DMS153 treated with DMSO at 0.1 percent for 48 hours (cell line): ENCODE measurements at regions not wholly inside any gene's neighbourhood (a gene's known extent, or its start where the extent isn't known, plus 50 kb on each side); places are given as distances from the start of the nearest gene placed in this dataset.
"Not testable (repeated sequence)": the region's sequence is repeated elsewhere in the genome, so short reads cannot be mapped to it uniquely, and the experiment has no call there.

Experiments
- DNase-seq: peaks from one replicate; lab custom pipeline; 2025; ENCODE audit not compliant: unreplicated experiment; lab: John Stamatoyannopoulos, UW

DNA sequence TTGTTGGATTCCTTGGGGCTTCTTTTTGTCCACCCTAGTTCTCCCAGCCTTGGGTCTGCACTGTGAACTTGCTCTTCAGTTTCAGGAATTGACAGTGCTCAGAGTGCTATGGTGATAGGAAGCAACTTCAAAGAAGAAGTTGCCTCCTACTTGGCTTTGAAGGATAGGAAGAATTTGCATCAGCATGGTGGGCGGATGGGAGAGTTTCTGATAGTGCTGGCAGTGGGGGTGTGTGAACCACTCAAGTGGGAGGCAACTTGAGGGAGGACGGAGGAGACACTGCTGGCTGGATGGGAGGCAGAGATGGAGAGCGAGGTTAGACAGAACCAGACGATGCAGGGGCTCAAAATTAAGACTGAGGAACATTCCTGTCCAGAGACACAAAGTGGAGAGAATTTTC lies 164.4 kb upstream of the SKOR2 start:
- no peak for DNase-seq

DNA sequence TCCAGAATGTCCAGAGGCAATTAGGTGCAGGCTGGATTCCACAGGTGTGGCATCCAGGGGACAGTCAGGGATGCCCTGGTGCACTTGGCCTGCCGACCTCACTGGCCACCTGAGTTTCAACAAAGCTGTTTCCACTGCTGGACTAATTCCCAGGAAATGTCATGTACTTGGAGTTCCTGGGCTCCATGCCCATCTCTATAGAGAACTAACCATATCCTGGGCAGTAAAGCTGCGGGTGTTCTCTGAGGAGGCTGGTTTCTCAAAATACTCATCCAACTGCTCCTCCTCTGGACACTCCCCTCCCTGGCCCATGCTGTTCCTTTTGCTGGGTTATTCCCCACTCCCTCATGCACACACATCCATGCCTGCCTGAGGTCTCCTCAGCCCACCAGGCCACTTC lies 161.9 kb upstream of the SKOR2 start:
- DNase-seq, result no peak

DNA sequence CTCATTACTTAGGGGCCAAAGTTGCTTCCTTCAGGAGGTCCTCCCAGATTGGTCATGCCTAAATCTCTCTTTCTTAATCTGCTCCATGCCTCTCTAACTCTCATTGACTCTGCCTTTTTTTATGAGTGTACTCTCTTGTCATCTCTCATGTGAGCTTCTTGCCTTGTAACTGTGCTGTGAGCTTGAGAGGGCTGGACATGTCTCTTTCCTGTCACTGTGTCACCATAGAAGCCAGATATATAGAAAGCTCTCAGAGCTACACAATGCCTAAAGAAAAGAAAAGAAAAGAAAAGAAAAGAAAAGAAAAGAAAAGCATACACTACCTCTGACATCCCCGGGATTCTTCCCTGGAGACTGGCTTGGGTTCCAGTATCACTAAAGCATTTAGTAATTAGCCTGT lies 161.5 kb upstream of the SKOR2 start:
- DNase-seq, result no peak

DNA sequence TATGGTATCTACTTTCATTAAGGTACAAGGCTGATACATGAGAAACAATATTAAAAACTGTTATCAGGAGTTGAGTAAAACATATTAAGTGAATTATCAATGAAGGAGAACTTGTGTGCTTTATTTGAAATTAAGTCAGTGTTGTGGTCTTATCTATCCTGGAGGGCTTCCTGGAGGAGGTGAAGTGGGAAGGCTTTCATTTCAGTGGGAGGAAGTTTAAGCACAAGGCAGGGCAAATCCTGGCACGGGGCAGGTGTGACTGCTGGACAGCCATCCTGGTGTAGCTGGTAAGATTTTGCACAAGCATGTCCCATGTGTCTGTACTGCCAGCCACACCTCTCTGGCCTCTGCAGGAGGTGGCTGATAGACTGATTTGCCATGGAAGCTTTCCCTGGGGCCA lies 159.7 kb upstream of the SKOR2 start:
- no peak for DNase-seq

DNA sequence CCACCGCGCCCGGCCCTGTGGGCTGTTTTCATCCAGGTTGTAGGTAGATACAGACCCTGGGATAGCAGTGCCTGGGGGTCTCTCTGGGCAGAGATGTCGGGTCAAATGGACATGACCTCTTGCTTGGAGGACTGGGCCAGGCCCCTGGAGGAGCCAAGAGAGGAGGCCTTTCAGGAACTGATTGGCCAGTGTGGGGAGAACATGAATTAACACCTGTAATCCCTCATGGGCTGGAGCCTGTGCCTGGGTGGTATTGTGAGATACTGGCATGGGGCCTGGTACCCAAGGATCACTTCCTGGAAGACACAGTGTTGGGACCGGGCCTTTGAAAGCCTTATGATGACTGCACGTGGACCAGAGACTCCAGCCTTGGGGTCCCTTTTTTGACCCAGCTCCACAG lies 158.7 kb upstream of the SKOR2 start:
- DNase-seq, result no peak

DNA sequence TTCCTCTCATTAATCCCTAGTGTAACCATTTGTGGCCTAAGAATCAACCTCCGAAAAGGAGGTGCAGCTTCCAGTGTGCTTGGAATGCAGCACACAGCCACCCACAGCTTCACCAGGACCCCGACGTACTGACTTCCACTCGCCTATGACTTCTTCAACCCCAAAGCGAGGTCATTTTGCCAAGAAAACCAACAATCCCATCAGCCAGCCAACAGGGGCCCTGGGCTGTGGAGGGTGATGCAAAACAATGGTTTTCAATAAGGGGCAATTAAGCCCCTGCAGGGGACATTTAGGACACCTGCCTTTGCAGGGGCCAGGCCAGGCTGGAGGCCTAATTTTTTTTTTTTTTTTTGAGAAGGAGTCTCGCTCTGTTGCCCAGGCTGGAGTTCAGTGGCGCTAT lies 158.1 kb upstream of the SKOR2 start:
- DNase-seq, result no peak

DNA sequence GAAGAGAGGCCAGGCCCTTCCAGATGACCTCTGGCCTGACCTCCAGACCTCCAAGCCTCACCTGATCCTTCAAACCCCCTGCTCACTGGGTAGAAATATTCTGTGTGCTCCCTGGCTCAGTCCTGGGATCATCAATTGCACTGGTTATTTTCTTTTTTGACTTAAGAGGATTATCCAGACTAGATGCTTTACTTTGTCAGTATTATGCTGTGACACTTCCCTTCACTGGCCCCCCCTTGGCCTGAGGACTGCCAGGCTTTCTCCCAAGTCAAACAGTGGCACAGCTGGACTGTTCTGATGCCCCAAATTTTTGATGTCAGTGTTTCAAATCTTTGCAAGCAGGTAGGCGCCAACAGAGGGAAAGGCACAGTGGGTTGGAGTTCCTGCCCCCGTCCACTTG lies 156.3 kb upstream of the SKOR2 start:
- no peak for DNase-seq

DNA sequence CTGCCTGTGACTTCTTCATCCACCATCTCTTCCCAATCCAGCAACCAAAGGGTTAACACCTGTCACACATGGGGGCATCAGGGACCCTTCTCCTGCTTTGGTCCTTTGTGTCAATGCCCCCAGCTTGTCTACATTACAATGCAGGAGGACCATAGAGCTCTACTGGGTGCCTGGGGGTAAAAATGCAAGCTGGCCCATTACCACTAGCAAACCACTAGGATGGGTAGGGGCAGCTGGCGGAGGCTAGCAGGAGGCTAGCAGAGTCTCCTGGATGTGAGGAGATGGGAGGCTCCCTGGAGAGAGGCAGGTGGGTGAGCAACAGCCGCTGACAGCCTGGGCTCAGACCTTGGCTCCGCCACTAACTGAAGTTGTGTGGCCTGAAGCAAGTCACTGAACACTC lies 153.4 kb upstream of the SKOR2 start:
- DNase-seq, result no peak

DNA sequence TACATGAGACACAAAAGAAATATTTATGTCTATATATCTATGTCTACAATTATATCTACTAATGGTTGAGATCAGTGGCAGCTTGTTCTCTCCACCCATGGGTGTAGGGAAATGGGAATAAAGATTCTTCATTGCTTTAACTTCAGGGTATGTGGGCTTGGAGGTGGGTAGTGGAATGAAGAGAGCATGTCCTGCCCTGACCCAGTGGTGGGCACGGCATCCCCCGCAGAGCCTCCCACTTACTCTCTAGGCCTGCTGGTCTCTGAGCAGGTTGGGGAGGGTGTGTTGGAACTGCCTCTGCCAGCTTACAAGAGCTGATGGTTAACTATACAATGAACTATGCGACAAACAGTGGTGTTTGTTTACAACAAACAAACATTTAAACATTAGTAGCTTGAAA lies 152.5 kb upstream of the SKOR2 start:
- DNase-seq, result no peak

DNA sequence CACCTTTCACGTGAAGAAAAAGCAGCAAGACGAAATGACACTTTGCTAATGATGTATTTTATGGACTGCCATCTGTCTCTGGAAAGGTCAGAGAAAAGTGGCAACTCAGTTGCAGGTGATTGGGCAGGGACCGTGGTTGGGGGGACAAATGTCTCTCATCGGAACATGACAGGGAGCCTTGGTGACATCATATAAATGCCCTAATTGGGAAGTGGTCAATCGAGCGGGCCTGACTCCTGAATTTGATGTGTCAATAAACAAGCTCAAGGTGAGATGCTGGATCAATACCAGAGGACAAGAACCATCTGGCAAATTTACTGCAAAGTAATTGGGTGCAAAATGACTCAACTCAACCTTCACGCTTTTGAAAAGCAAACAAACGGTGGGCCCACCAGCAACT lies 151.9 kb upstream of the SKOR2 start:
- DNase-seq, result no peak

DNA sequence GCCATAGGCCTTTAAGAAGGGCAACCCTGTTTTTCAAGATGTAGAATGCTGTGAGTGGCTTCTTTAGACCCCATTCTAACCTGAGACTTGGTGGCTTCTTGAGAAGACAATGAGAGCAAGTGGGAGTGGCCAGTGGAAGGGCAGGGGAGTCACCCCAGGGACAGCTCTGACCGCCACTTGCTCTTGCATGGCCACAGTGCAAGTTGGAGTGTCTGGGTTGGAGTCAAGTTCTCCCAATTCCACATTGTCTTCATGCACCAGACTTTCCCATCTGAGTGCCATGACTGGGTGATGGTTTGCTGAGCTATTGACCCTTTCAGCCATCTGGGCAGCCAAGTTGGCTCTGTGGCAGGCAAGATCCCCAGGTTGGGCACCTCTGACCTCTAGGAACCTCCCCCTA lies 148.0 kb upstream of the SKOR2 start:
- no peak for DNase-seq

DNA sequence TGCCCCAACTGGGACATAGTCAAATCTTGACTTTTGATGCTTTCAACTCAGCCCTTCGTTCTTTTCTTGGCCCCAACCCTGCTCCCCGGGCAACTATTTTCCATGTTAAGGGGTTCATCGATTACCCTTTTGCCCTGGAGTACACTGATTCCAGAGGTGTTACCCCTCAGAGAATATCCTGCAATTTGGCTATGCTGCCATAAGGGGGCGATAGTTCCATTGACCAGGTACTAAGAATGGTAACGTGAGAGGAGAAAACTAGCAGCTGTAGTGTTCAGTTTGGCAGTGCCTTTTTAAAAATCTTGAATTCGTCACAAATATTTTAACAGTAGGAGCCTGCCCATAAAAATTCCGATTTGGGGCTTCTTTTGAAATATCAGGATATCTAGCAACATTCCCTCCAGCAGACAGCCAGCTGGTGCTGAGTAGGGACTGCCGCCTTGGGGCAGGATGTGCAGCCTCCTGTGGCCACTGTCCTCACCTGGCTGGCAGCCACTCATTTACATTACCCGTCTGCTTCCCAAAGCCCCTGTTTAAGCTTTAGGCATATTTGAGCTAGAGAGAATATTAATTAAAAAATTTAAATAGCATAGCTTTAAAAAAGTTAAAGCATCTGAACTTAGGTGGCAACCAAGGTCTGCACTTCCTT lies 146.3 kb upstream of the SKOR2 start:
- DNase-seq, result no peak

DNA sequence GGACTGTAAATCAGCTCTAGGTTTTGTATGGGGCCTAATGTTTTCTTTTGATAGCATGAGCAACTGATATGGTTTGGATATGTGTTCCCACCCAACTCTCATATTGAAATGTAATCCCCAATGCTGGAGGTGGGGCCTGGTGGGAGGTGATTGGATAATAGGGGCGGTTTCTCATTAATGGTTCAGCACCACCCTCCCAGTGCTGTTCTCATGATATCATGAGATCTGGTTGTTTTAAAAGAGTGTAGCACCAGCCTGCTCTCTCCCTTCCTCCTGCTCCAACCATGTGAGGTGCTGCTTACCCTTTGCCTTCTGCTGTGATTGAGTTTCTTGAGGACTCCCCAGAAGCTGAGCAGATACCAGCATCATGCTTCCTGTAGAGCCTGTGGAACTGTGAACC lies 140.2 kb upstream of the SKOR2 start:
- DNase-seq, result no peak

DNA sequence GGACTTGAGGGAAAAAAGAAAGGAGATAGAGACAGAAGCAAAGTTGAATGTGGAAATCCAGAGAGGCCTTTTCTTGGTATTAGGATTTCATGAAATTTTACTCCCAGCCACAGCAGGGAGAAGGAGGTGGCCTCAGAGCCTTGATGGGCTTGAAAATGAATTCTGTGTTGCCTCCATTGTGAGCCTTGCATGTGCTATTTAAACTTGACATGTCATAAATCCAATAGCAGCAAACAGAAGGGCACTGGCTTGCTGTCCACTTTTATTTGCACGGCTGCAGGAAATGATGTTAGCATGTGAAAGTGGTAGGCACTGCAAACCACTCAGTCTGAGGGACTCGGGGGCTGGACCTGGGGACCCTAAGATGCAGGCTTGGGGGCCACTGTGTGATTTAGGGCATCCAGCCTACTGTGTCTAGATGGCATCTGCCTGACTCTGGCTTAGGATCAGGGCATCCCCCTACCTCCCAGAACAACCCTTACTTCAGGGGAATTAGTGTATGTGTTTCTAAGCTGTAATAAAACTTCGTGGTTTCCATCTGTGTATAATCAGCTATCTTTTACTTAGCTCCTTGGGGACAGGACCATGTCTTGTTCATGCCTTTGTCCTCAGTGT lies 139.1 kb upstream of the SKOR2 start:
- no peak for DNase-seq

DNA sequence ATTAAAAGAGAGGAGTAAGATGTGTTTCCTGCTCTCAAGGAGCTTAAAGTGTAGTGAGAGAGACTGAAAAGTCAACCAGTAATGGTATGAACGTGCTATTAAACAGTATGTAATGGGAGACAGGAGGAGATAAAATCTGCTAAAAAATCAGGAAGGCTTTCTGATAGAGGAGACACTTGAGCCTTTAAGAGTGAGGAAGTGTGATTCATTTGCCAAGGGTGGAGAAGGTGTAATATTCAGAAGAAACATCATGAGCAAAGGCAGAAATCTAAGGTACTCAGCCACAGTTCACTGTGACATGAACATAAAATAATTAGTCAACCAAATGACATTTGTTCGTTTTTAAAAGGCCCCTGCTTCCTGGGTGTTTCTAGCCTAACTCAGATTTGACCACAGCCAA lies 137.8 kb upstream of the SKOR2 start:
- no peak for DNase-seq

DNA sequence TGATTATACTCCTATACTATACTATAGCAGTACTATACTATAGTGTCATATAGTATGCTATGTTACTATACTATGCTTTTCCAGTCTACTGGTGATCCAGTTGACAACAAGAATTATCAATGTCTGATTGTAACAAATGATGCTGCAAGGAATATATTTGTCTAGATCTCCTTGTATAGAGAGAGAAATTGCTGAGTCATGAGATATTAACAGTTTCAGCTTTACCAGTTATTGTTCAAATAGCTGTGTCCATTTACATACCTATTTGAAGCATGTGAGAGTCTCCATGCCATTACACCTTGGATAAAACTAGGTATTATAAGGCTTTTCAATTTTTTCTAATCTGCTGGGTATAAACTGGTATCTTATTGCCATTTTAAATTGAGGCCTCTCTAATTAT lies 136.4 kb upstream of the SKOR2 start:
- DNase-seq, result no peak

DNA sequence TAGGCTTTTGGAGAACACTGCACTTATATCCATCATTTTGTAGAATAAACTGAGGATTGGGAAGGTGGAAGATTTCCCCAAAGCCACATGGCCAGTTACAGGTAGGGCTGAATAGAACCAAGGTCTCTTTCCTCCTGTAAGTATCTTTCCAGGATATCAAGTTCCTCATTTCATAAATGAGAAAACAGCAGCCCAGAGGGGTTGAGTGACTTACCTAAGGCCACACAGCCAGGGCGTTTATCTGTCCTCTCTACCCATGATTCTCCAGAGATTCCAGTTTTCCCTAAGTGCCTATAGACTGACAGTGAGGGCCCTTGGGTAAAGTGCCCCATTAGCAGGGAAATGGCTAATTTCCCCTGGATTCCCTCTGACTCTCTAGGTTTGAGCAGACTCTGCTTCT lies 132.3 kb upstream of the SKOR2 start:
- DNase-seq, result no peak

DNA sequence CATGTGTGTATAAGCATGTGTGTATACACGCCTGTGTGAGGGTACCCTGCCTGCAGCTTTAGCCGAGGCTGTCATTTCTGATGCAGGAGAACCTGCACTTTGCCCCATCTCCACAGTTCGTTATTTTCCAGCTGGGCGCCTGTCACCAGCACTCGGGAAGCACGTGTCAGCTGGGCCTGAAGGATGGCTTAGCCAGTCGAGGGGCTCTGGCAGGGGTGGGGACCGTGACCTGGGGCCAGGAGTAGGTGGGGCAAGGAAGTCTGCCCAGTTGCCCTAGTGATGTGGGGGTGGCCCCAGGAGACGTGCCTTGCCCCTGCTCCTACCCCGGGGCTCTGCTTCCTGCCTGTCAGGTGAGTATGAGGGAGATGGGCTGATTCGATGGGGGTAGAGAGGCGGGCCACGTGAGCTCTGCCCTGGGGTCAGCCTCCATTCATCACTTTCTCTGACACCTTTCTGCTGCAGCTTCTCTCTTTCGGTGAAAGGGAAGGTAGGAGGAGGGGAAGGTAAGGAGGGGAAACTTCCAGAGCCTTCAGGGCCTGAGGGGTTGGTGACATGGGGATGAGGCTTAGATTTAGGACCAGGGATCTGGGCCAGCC lies 130.6 kb upstream of the SKOR2 start:
- no peak for DNase-seq

DNA sequence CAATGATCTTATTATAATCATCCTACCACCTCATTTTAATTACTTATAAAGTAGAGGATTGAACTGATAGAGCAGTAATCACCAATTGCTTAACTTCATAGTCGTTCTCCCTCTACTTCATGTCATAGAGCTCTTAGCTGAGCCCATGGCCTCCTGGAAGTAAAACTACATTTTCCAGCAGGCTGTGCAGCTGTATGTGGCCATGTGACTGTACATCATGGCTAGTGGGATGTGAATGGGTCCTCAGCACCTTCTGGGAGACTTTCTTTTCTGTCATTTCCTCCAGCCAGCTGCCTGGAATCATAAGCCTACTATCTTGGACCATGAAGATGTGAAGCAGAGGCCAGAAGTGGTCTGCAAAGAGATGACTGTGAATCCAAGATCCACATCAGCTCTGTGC lies 128.7 kb upstream of the SKOR2 start:
- DNase-seq, result no peak

DNA sequence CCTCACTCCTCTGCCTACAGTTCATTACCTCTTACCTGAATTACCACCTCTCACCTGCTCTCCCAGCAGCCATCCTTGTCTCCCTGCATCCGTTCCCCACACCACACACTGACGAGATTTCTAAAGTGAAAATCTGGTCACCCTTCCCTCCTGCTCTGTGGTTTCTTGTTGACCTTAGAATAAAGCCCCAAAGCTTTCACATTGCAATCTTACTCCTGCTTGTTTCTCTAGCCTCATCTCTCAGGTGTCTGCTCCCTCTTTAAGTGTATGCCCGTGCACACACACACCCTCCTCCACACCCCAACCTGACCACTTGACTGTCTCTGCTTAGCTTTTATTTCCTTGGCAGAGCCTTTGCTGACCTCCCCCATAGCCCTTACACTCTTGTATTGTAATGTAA lies 122.0 kb upstream of the SKOR2 start:
- DNase-seq, result no peak

DNA sequence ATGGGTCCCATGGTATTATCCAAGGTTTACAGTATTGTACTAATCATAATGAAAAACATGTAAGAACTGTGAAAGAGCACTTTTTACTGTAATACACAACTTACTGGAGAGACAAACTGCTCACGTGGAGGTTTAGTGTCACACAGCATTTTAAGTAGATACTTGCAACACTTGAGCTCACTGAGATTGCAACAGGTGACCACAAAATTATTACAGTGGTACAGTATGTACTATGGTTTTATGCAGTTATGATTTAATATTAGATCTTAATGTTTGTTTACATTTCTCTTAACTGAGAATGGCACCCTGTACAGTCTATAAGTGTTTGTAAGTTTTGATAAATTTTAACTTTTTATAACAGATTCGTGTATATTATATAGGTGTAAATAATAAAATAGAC lies 118.6 kb upstream of the SKOR2 start:
- no peak for DNase-seq

DNA sequence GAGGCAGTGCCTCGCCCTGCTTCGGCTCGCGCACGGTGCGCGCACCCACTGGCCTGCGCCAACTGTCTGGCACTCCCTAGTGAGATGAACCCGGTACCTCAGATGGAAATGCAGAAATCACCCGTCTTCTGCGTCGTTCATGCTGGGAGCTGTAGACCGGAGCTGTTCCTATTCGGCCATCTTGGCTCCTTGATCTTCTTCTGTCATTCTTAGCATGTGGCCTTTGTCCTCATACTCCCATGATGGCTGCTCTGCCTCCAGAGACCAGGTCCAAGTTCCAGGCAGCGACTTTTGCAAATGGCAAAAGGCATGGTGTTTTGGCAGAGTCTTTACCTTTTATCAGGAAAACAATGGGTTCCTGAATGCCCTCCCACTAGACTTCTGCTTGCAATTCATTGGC lies 102.6 kb upstream of the SKOR2 start:
- not testable (repeated sequence) for DNase-seq

DNA sequence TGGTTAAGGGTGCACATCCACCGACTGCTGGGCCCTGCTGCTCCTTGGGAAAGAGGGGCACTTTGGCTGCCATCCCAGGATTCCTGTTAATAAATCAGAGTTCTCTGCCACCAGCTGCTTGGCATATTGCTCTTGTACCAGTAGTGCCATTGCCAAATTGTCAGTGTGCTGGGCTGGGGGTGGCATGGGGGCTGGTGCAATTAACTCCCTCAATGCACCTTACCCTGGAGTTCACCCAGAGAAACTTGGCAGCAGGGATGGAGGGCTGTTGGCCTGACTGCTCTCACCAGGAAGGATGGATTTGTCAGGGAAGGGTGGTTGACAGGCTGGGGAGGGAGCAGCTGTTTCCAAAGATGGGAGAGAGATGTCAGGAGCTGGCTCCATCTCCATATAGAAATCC lies 94.6 kb upstream of the SKOR2 start:
- no peak for DNase-seq
